Astrocyte of the spinal cord (primary cell): ENCODE measurements at regions not wholly inside any gene's neighbourhood (a gene's known extent, or its start where the extent isn't known, plus 50 kb on each side); places are given as distances from the start of the nearest gene placed in this dataset.

Source experiments
- DNase-seq: peaks from one replicate; pipeline ENCODE4 v3.0.0; 2011; ENCODE audit warnings: low read depth, low spot score
- H3K4me3 ChIP-seq: 2 replicates; pipeline ENCODE4 v1.5.1; 2011; ENCODE audit warnings: low read depth, mild to moderate bottlenecking, low read length, moderate library complexity
- in situ Hi-C: cut with HindIII; loops from 2 replicates; pipeline ENCODE4 v1.10.0; 2017; ENCODE audit warnings: low sequenced_read_pairs
- TF ChIP-seq, protein P1 (sequence below): IDR thresholded peaks from 2 replicates; pipeline ENCODE4 v1.5.1; 2012; ENCODE audit warnings: low read depth, mild to moderate bottlenecking, low read length, inconsistent platforms

DNA sequence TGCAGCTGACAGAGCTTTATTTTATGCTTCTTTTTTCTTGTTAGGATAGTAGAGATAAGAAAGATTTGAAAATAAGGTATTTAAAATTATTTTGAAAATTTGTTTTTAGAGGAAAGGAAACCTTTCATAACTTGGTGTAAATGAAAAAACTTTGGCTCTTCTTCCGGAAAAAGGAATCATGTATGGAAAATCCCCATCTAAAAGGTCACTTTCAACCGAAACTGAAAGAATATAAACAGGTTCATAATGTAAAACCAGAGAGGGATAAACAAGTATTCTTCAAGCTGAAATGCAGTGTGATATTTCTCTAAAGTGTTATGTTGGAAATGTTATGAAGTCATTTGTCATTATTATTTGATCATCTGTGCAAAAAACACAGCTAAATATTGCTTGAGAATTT is 246.8 kb downstream of the NFKBIZ start:
- H3K4me3 ChIP-seq: no peak overlapping the region
- in situ Hi-C loops: no loop called here
- DNase-seq: no peak
- TF ChIP-seq, protein P1, sequence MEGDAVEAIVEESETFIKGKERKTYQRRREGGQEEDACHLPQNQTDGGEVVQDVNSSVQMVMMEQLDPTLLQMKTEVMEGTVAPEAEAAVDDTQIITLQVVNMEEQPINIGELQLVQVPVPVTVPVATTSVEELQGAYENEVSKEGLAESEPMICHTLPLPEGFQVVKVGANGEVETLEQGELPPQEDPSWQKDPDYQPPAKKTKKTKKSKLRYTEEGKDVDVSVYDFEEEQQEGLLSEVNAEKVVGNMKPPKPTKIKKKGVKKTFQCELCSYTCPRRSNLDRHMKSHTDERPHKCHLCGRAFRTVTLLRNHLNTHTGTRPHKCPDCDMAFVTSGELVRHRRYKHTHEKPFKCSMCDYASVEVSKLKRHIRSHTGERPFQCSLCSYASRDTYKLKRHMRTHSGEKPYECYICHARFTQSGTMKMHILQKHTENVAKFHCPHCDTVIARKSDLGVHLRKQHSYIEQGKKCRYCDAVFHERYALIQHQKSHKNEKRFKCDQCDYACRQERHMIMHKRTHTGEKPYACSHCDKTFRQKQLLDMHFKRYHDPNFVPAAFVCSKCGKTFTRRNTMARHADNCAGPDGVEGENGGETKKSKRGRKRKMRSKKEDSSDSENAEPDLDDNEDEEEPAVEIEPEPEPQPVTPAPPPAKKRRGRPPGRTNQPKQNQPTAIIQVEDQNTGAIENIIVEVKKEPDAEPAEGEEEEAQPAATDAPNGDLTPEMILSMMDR: no peak

GRCh38 chr3:102098130-102098885 is 249.0 kb downstream of the NFKBIZ start:
- H3K4me3 ChIP-seq: no peak overlapping the region
- in situ Hi-C loops: no loop called here
- TF ChIP-seq, protein P1: no peak

GRCh38 chr3:102099913-102100312 is 250.6 kb downstream of the NFKBIZ start:
- TF ChIP-seq, protein P1: no peak
- DNase-seq: no peak
- H3K4me3 ChIP-seq: no peak overlapping the region
- in situ Hi-C loops: no loop called here

More at GRCh38 chr3:102098130-102098885, 249.0 kb downstream of the NFKBIZ start:
- no peak for DNase-seq

- in situ Hi-C loops: no loop called here
- H3K4me3 ChIP-seq: no peak overlapping the region
- TF ChIP-seq, protein P1: no peak
- DNase-seq: no peak
Observed at GRCh38 chr3:102102394-102102793, 253.1 kb downstream of the NFKBIZ start.

DNA sequence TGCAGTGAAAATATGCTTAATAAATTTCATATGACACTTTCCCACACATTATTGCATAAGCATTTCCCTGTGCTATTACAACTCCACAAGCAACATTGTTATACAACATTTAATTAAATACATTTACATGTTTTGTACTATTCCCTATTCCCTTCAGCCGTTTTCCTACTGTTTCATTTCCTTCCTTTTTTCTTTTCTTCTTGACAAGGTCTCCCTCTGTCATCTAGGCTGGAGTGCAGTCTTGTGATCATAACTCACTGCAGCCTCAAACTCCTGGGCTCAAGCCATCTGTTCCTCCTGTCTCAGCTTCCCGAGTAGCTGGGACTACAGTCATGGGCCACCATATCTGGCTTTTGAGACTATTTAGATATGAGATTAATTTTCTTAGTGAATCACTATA is 254.7 kb downstream of the NFKBIZ start:
- no peak overlapping the region for H3K4me3 ChIP-seq
- TF ChIP-seq, protein P1: no peak
- no peak for DNase-seq
- in situ Hi-C loops: no loop called here

- no peak overlapping the region for H3K4me3 ChIP-seq
- TF ChIP-seq, protein P1: no peak
- no peak for DNase-seq
- in situ Hi-C loops: no loop called here
Observed at GRCh38 chr3:102105193-102105592, 255.9 kb downstream of the NFKBIZ start.
